ENCODE measurements at regions not wholly inside any gene's neighbourhood (a gene's known extent, or its start where the extent isn't known, plus 50 kb on each side); places are given as distances from the start of the nearest gene placed in this dataset.

- H3K27me3 ChIP-seq, result no peaks in the 10 kb centered on the region
These were observed 97.2 kb upstream of the ANKH start for GRCh38 chr5:14968796-14969195.

DNA sequence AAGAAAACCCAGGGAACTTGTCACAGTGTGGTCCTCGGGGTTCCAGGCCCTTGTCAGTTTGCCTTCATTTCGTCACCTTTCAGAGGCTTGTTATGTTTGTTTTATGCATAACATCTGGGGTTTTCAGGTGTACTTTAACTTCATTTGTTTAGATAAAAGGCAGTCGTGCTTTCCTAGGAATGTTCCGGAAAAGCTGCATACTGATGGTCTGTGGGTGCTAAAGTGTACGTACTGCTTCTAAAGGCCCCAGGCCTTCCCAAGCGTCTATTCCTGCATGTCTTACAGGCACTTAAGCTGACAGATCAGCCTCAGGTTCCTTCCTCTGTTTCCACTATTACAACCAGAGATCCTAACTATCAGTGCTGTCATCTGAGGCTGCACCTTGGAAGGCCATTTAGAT, 95.6 kb upstream of the ANKH start:
- no peaks in the 10 kb centered on the region for H3K36me3 ChIP-seq
- no peak overlapping the region for H3K4me3 ChIP-seq
- TF ChIP-seq CTCF (IDR thresholded peaks at IDR 0.05; ENCODE audit: low read depth, low read length), result no peak
- H3K27ac ChIP-seq, result no peak overlapping the region
- H3K4me1 ChIP-seq (ENCODE audit: low read depth), result no peaks in the 10 kb centered on the region
- H3K27me3 ChIP-seq, result no peaks in the 10 kb centered on the region
- no peak for DNase-seq (ENCODE audit: low read depth in 1 of 2, low spot score in 1 of 2)
- no peaks in the 10 kb centered on the region for H3K9me3 ChIP-seq (ENCODE audit: low read depth)

More at GRCh38 chr5:14968796-14969195, 97.2 kb upstream of the ANKH start:
- Histone ChIP-seq H3K9me3 (ENCODE audit: low read depth) (no peaks in the 10 kb centered on the region), H3K36me3 (no peaks in the 10 kb centered on the region), H3K4me1 (ENCODE audit: low read depth) (no peaks in the 10 kb centered on the region), H3K27ac (no peak overlapping the region), H3K4me3 (no peak overlapping the region)
- DNase-seq (ENCODE audit: low read depth in 1 of 2, low spot score in 1 of 2), result no peak
- TF ChIP-seq CTCF (IDR thresholded peaks at IDR 0.05; ENCODE audit: low read depth, low read length), result no peak

GRCh38 chr5:14965815-14966214, 94.2 kb upstream of the ANKH start:
- H3K4me3 ChIP-seq, result no peak overlapping the region
- DNase-seq (ENCODE audit: low read depth in 1 of 2, low spot score in 1 of 2), result no peak
- no peaks in the 10 kb centered on the region for H3K9me3 ChIP-seq (ENCODE audit: low read depth)
- TF ChIP-seq CTCF (IDR thresholded peaks at IDR 0.05; ENCODE audit: low read depth, low read length), result no peak
- H3K36me3 ChIP-seq, result no peaks in the 10 kb centered on the region
- no peaks in the 10 kb centered on the region for H3K27me3 ChIP-seq
- H3K27ac ChIP-seq, result no peak overlapping the region
- H3K4me1 ChIP-seq (ENCODE audit: low read depth), result no peaks in the 10 kb centered on the region

DNA sequence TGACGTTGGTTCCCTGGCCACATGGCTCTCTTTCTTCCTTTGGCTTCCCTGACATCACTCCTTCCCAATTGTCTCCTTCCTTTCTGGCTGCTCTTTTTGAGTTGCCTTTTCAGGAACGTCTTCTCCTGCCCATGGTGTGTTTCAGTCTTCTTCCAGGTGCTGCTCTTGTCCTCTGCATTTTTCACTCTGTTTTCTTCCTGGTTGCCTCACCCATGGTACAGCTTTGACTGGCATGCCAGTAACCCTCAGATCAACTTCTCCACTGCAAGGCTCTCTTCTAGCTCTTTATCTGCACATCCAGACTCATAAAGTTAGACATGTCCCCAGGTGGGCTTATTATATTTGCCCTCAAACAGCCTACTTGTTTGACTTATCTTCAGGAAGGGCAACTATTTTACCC, 91.0 kb upstream of the ANKH start:
- no peaks in the 10 kb centered on the region for H3K27me3 ChIP-seq

DNA sequence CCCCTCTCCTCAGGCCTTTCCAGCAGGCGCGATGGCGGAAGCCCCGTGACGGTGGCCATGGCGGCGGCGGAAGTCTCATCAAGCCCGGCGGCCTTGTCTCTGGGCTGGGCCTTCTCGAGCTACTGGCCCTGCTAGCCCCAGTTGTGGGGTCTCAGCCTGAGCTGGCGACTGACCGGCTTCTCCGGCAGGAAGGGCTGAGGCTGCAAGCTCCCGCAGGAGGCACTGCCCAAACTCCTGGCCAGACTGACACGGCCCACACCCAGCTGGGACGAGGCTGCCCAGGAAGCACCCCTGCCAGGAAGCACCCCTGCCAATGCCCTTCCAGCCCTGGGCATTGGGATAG, 88.5 kb upstream of the ANKH start:
- no peak overlapping the region for H3K27ac ChIP-seq

More for the DNA sequence above, 91.0 kb upstream of the ANKH start:
- Histone ChIP-seq H3K9me3 (ENCODE audit: low read depth) (no peaks in the 10 kb centered on the region), H3K4me3 (no peak overlapping the region), H3K4me1 (ENCODE audit: low read depth) (no peaks in the 10 kb centered on the region), H3K27ac (no peak overlapping the region), H3K36me3 (no peaks in the 10 kb centered on the region)
- TF ChIP-seq CTCF (IDR thresholded peaks at IDR 0.05; ENCODE audit: low read depth, low read length), result no peak
- no peak for DNase-seq (ENCODE audit: low read depth in 1 of 2, low spot score in 1 of 2)

More for the DNA sequence above, 88.5 kb upstream of the ANKH start:
- no peaks in the 10 kb centered on the region for H3K36me3 ChIP-seq
- H3K9me3 ChIP-seq (ENCODE audit: low read depth), result no peaks in the 10 kb centered on the region
- TF ChIP-seq CTCF (IDR thresholded peaks at IDR 0.05; ENCODE audit: low read depth, low read length), result no peak
- H3K4me1 ChIP-seq (ENCODE audit: low read depth), result peaks cover 2% of the 10 kb centered on the region
- H3K27me3 ChIP-seq, result no peaks in the 10 kb centered on the region
- no peak for DNase-seq (ENCODE audit: low read depth in 1 of 2, low spot score in 1 of 2)
- H3K4me3 ChIP-seq, result no peak overlapping the region
